NCI-H446 (cell line): ENCODE measurements at regions not wholly inside any gene's neighbourhood (a gene's known extent, or its start where the extent isn't known, plus 50 kb on each side); places are given as distances from the start of the nearest gene placed in this dataset.
"Not testable (repeated sequence)": the region's sequence is repeated elsewhere in the genome, so short reads cannot be mapped to it uniquely, and the experiment has no call there.

ENCODE experiments used
- DNase-seq, 2 experiments: peaks; one replicate each; lab custom pipeline; 2025; lab: John Stamatoyannopoulos, UW

- no peak for DNase-seq
These were observed 51.9 kb upstream of the TCERG1L start for GRCh38 chr10:131363416-131363815.

DNA sequence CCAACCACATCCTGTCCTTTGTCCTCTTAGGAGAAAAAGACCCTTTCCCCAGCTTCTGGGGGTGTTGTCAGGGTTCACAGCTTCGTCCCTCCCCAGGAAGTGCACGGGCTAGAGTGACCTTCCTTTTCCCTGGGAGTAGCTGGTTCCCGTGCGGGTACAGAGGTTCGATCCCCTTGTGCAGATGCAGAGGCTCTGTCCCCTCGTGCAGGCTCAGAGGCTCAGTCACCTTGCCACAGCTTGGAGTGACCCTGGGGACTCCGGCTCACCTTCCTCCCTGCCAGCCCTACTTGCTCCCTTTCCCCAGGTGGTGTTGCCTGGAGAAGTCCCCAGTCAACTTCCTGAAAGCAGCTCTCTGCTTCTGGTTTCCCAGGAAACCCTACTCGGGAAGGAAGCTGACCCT, 60.0 kb upstream of the TCERG1L start:
- no peak for DNase-seq

GRCh38 chr10:131381576-131381975, 70.1 kb upstream of the TCERG1L start:
- no peak for DNase-seq

DNA sequence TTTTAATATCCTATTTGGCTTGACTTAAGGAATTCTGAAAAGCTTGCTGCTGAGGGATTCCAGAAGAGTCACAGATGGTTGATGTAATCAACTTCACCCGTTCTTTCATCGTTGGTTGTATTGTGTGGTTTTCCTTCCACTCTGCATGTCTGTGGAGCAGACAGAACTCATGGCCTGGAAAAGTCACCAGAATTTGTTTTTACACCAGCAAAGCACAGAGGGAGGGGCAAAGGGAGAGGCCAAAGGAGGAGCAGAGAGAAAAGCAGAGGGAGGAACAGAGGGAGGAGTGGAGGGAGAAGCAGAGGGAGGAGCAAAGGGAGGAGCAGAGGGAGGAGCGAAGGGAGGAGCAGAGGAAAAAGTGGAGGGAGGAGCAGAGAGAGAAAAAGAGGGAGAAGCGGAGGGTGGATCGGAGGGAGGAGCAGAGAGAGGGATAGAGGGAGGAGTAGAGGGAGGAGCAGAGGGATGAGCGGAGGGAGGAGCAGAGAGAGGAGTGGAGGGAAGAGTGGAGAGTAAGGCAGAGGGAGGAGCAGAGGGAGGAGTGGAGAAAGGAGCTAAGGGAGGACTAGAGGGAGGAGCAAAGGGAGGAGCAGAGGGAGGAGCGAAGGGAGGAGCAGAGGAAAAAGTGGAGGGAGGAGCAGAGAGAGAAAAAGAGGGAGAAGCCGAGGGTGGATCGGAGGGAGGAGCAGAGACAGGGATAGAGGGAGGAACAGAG, 73.8 kb upstream of the TCERG1L start:
- not testable (repeated sequence) for DNase-seq

DNA sequence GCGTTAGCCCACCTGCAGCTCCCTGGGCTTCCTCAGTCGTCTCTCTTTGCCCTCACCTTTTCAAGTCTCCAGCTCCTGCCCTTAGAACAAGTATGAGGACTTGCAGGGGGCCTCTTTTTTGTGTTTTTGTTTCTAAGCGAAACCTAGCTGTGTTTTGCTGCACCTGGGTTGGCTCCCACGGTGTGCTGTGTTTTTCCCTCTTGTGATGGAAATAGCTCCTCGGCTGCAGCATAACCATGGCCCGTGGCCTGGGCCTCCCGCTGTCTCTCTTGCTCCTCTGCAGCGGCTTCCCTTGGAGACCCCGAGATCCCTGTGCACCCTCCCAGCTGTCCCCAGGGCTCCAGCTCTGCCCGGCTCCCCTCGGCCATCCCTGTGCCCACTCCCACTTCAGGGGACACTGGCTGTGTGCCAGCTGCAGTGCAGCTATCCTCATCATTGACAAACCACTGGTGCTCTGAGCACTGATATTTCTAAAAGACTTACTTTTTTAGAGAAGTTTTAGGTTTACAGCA, 75.6 kb upstream of the TCERG1L start:
- DNase-seq: no peak

DNA sequence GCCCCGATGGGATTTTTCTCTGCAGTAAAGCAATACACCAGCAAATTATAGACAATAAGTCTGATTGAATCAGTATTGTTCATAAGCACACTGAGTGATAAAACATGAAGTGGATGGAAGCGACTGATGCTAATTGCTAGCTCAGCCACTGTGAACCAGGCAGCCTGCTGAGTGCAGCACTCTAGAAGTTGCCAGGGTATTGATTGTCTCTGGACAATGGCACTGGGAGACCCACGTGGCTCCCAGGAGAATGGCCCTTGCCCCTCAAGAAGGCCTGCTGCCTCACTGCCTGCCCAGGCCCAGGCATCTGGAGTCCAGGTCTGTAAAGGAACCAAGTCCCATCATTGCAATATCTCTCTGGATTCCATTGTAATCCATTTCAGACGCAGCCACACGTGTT, 80.4 kb upstream of the TCERG1L start:
- DNase-seq: no peak

DNA sequence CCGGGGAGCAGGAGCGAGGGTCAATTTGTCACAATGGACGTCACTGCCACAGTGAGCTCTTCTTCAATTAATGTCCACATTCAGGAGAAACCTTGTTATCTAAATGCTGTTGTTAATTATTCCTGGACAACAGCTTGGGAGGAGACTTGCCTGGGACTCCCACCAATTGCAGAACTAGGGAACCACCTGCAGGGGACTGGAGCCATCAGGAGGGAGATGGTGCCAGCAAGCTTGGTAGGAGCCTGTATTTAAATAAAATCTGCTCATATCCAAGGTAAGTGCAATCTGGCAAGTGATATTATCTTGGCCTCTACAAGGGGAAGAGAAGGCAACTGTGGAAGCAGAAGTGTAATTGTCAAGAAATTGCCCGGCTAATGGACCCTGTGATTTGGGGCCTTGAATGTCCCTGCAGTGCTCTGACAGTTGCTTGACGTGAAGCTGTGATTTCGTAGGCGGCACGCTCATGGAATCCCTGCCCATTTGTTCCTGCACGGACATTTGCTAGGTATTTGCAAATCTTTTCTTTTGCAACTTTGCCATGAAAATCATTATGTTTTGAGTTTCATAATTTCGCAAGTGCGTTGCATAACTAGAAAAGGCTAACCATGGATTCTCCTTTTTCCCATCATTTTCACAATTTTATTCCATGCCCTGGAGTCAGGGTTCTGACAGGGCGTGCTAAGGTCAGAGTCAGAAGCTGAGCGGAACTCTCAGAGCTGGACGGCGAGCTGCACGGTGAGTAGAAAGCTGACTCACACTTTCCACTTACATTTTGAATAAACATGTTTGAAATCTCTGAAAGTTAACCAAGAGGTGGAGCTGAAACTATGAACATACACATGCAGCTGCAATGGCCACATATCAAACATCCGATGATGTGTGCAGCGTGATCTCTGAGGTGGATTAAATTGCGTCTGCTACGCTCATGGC, 84.9 kb upstream of the TCERG1L start:
- DNase-seq: no peak

DNA sequence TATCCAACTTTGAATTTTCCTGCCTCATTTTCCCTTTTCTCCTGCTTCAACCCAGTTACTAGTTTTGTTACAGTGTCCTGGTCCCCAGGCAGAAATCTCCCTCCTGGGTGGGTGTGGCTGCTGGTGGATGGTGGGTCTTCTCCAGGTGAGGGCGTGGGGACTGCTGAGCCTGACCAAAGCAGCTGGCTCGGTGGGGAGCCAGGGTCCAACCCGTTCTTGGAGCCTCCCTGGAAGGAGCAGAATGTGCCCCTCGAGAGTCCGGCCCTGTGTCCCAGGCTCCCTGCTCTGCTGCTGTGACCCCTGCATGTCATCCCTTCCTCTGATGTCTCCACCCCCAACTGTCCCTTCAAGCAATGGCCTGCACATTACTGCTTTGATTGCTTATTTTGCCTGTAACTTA, 86.6 kb upstream of the TCERG1L start:
- no peak for DNase-seq

GRCh38 chr10:131399981-131400380, 88.5 kb upstream of the TCERG1L start:
- no peak for DNase-seq

GRCh38 chr10:131400513-131400912, 89.0 kb upstream of the TCERG1L start:
- no peak for DNase-seq

- DNase-seq: no peak
These were observed 91.5 kb upstream of the TCERG1L start for GRCh38 chr10:131402771-131403650.

DNA sequence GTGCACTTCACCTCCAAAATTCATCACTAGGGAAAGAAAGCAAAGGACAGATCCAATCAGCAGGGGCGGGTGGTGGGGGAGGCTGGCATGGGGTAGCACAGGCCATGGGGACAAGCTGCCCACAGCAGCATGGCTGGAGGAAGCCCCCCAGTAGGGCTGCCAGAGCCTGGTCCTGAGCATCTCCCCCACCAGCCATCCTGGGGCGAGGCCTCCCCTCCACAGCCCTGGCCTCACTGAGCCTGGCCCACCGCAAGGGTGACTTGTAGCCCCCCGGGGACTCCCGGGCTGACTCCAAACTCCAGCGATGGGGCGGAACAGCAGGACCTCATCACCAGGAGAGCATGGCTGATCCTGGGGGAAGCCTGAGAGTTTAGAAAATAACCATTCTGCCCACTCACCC, 92.4 kb upstream of the TCERG1L start:
- no peak for DNase-seq

GRCh38 chr10:131404886-131405285, 93.4 kb upstream of the TCERG1L start:
- no peak for DNase-seq

GRCh38 chr10:131406676-131407392, 95.3 kb upstream of the TCERG1L start:
- no peak for DNase-seq

- no peak for DNase-seq
These were observed 107.2 kb upstream of the TCERG1L start for GRCh38 chr10:131418681-131419080.

GRCh38 chr10:131419797-131420196, 108.3 kb upstream of the TCERG1L start:
- no peak for DNase-seq

- DNase-seq: no peak
These were observed 109.3 kb upstream of the TCERG1L start for GRCh38 chr10:131420867-131421266.

- DNase-seq: no peak
These were observed 109.9 kb upstream of the TCERG1L start for GRCh38 chr10:131421381-131421780.

DNA sequence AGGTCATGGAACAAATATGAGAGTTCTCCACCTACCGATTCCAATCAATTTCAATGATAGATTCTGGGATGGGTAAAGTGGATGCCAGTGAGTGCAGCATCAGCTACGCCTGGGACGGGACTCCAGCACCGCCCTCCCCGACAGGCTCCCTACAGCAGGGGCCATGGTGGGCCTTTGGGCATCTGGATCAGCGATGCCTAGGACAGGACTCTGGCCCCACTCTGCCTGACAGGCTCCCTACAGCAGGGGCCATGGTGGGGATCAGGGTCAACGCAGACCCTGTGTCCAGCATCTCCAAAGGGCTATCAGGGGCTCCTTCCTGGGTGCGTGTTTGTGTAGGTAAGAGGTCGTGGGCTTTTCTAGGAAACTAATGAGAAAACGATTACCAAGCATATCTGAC, 111.2 kb upstream of the TCERG1L start:
- DNase-seq: no peak

GRCh38 chr10:131424053-131424452, 112.5 kb upstream of the TCERG1L start:
- no peak for DNase-seq

DNA sequence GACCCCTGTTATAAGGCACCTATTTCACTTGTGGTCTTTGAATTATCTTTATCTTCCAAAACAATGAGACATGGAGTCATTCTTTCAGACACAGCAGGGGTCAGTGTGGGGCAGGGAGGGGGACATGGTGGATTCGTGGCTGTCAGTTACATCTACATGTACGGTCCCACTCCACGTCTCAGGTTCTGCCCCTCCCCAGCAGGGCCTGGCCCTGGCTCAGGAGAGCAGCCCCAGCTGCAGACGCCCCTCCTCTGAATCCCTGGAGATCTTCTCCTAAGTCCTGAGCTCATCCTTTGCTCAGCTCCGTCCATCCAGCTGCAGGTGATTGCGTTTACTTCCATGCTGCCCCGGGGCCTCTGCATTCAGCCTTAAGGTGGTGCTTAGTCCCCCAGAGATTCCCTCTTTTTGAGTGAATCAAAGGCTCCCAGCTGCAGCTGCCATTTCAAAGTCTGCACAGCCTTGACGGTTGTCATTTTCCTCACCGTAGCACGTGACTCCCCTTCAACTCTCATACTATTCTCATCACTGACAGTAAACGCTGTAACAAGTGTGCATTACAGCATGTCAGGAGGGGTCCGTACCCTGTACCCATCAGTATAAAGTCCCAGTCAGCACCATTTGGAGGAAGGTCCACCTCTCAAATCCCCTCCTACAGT, 113.4 kb upstream of the TCERG1L start:
- DNase-seq: no peak
